Fibroblast of lung (primary cell): ENCODE measurements at regions not wholly inside any gene's neighbourhood (a gene's known extent, or its start where the extent isn't known, plus 50 kb on each side); places are given as distances from the start of the nearest gene placed in this dataset.

Experiments
- DNase-seq, 2 donors: peaks; one replicate each; pipeline versions ENCODE4 v3.0.0 to v3.0.0-alpha.2; 2010; ENCODE audit warnings: low read depth in 2 of 2
- H2AFZ ChIP-seq: 2 replicates; pipeline ENCODE4 v1.5.1; 2012; ENCODE audit warnings: low read length, control low read depth, inconsistent platforms
- H3K27ac ChIP-seq: 2 replicates; pipeline ENCODE4 v1.5.1; 2011; ENCODE audit warnings: low read length, control low read depth; ENCODE audit not compliant: insufficient read depth
- H3K27me3 ChIP-seq: 2 replicates; pipeline ENCODE4 v1.5.1; 2011; ENCODE audit warnings: mild to moderate bottlenecking, low read length; ENCODE audit not compliant: control insufficient read depth, insufficient read depth
- H3K36me3 ChIP-seq: 2 replicates; pipeline ENCODE4 v1.5.1; 2011; ENCODE audit warnings: low read length; ENCODE audit not compliant: control insufficient read depth, insufficient read depth
- H3K4me1 ChIP-seq: 2 replicates; pipeline ENCODE4 v1.5.1; 2011; ENCODE audit warnings: low read length; ENCODE audit not compliant: control insufficient read depth, insufficient read depth; ENCODE audit errors: extremely low read depth
- H3K4me2 ChIP-seq: 2 replicates; pipeline ENCODE4 v1.5.1; 2011; ENCODE audit warnings: low read length, control low read depth; ENCODE audit not compliant: insufficient read depth; ENCODE audit errors: extremely low read depth
- H3K4me3 ChIP-seq, 4 experiments: fragments of 200-600 bp in 1 of 4; sonication (generic) in 1 of 4; replicated peaks in 1 of 4; 2 replicates each; pipeline ENCODE4 v1.5.1; 2011 to 2016; ENCODE audit warnings: low read length in 4 of 4, low read depth in 3 of 4, mild to moderate bottlenecking in 3 of 4, control low read depth in 2 of 4, inconsistent platforms in 1 of 4, mixed read lengths in 1 of 4; ENCODE audit not compliant: insufficient read depth in 1 of 4; ENCODE audit errors: control extremely low read depth in 1 of 4
- H3K79me2 ChIP-seq: 2 replicates; pipeline ENCODE4 v1.5.1; 2012; ENCODE audit warnings: mild to moderate bottlenecking, low read length, inconsistent platforms; ENCODE audit not compliant: control insufficient read depth, insufficient read depth
- H3K9ac ChIP-seq: 2 replicates; pipeline ENCODE4 v1.5.1; 2011; ENCODE audit warnings: mild to moderate bottlenecking, low read length, control low read depth; ENCODE audit not compliant: insufficient read depth
- H3K9me3 ChIP-seq: 2 replicates; pipeline ENCODE4 v1.5.1; 2012; ENCODE audit warnings: low read depth, low read length; ENCODE audit not compliant: control insufficient read depth, insufficient read depth
- H4K20me1 ChIP-seq: 2 replicates; pipeline ENCODE4 v1.5.1; 2011; ENCODE audit warnings: low read length; ENCODE audit not compliant: control insufficient read depth, insufficient read depth; ENCODE audit errors: extremely low read depth
- EZH2 ChIP-seq: IDR thresholded peaks from 2 replicates; pipeline ENCODE4 v1.5.1; 2012; ENCODE audit warnings: low read length, control low read depth, mild to moderate bottlenecking; ENCODE audit errors: missing control alignments
- TF ChIP-seq, protein P1 (sequence below), 2 donors: IDR thresholded peaks in 1 of 2; conservative IDR thresholded peaks in 1 of 2; 1 replicate in 1 of 2; 2 replicates in 1 of 2; pipeline ENCODE4 v1.5.1; 2011 to 2012; ENCODE audit warnings: low read length in 2 of 2, control low read depth in 1 of 2, inconsistent platforms in 1 of 2, low read depth in 1 of 2, mild to moderate bottlenecking in 1 of 2

DNA sequence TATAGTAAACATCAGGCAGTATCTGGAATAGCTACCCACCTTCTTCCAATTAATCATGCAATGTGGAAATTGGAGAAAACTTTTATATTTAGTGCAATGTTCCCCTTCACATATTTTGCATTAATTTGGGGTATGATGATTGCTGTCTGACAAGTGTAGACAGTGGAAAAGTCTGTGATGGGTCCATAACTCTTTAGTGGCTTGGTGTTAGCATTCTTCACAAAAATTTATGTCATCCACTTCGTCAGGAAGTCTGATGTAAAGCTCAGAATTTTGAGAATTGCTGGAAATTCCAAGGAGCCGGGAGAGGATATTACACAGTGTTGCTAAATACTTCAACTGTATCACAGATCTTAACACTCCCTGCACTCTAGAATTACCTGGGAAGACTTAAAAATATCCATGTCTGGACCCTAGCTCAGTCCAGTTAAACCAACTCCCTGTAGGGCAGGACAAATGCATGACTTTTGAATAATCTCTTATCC is 549.7 kb upstream of the PLXNA2 start:
- no peaks in the 10 kb centered on the region for H3K36me3 ChIP-seq
- H3K27ac ChIP-seq, result no peak overlapping the region
- DNase-seq, result no peak

DNA sequence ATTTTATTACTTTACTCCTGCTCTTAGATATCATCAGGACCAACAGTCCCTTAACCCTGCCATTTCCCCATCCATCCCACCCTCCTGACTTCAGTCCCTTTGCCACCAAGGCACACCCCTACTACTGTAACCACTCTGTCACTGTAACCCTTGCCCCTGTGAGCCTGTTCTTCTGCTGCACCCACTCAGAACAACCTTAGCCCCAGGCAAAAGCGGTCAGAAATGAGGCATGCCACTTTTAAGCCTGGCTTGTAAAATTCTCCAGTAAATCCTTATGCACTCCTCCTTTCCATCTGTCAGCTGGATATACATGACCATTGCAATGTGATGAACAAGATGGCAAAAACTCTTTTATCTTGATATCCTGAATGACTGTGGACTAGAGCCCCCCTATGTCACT is 555.0 kb upstream of the PLXNA2 start:
- Histone ChIP-seq H4K20me1 (no peaks in the 10 kb centered on the region), H3K79me2 (no peaks in the 10 kb centered on the region), H3K27ac (no peak overlapping the region), H3K9ac (no peak overlapping the region), H3K4me2 (no peak overlapping the region), H3K4me3 (no peak overlapping the region), H3K4me1 (no peaks in the 10 kb centered on the region), H3K36me3 (no peaks in the 10 kb centered on the region), H3K27me3 (no peaks in the 10 kb centered on the region), H3K9me3 (no peaks in the 10 kb centered on the region), H2AFZ (no peak overlapping the region)
- no peak for DNase-seq
- TF ChIP-seq, protein P1, sequence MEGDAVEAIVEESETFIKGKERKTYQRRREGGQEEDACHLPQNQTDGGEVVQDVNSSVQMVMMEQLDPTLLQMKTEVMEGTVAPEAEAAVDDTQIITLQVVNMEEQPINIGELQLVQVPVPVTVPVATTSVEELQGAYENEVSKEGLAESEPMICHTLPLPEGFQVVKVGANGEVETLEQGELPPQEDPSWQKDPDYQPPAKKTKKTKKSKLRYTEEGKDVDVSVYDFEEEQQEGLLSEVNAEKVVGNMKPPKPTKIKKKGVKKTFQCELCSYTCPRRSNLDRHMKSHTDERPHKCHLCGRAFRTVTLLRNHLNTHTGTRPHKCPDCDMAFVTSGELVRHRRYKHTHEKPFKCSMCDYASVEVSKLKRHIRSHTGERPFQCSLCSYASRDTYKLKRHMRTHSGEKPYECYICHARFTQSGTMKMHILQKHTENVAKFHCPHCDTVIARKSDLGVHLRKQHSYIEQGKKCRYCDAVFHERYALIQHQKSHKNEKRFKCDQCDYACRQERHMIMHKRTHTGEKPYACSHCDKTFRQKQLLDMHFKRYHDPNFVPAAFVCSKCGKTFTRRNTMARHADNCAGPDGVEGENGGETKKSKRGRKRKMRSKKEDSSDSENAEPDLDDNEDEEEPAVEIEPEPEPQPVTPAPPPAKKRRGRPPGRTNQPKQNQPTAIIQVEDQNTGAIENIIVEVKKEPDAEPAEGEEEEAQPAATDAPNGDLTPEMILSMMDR (conservative IDR thresholded peaks at IDR 0.05 in 1 of 2, IDR thresholded peaks at IDR 0.05 in 1 of 2; ENCODE audit: low read depth in 1 of 2, low read length in 2 of 2), result no peak
- no peak for TF ChIP-seq EZH2

More for the DNA sequence above, 549.7 kb upstream of the PLXNA2 start:
- Histone ChIP-seq H3K4me2 (no peak overlapping the region), H3K4me3 (no peak overlapping the region), H3K4me1 (no peaks in the 10 kb centered on the region), H3K9me3 (no peaks in the 10 kb centered on the region), H2AFZ (no peak overlapping the region), H3K9ac (no peak overlapping the region), H3K27me3 (no peaks in the 10 kb centered on the region), H3K79me2 (no peaks in the 10 kb centered on the region), H4K20me1 (no peaks in the 10 kb centered on the region)
- TF ChIP-seq, protein P1 (conservative IDR thresholded peaks at IDR 0.05 in 1 of 2, IDR thresholded peaks at IDR 0.05 in 1 of 2; ENCODE audit: low read depth in 1 of 2, low read length in 2 of 2), result no peak
- TF ChIP-seq EZH2, result no peak

DNA sequence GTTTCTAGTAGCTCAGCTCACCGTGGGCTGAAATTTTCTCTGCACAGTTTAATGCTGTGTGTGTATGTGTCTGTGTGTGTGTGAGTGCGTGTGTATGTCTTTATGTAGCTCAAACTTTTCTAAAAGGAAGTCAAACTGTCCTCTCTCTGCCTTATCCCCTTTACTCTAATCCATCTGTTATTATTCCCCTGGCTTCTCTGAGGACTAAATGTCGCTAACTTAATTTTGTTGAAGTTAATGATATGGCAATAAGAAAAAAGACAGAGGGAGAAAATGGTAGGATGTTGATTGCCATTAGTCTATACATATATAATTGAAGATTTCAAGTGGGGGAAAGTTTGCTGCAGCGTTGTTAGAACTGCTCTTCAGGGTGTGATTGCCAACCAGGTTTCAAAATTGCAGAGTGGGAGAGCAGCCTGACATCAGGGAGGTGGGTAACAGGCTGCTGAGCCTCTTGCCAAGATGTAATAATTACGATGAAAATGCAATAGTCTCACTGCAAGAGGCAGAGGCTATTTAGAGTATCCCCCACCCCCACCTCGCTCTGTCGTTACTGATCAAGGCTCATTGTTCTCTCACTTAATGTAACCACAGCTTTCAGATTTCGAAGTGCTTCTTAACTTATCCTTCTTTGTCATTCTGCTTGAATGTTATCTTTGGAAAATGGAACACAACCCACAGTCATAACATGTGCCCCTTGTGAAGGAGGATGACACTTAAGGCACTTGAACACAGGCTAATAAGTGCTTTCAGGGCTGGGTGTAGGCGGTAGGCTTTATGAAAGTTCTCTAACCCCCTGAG is 559.0 kb upstream of the PLXNA2 start:
- H4K20me1 ChIP-seq, result no peaks in the 10 kb centered on the region
- H2AFZ ChIP-seq, result no peak overlapping the region
- no peaks in the 10 kb centered on the region for H3K9me3 ChIP-seq
- no peak for DNase-seq
- TF ChIP-seq, protein P1 (conservative IDR thresholded peaks at IDR 0.05 in 1 of 2, IDR thresholded peaks at IDR 0.05 in 1 of 2; ENCODE audit: low read depth in 1 of 2, low read length in 2 of 2), result no peak
- no peak for TF ChIP-seq EZH2
- no peaks in the 10 kb centered on the region for H3K4me1 ChIP-seq
- H3K27ac ChIP-seq, result no peak overlapping the region
- H3K27me3 ChIP-seq, result no peaks in the 10 kb centered on the region
- no peak overlapping the region for H3K4me2 ChIP-seq
- H3K79me2 ChIP-seq, result no peaks in the 10 kb centered on the region
- H3K36me3 ChIP-seq, result no peaks in the 10 kb centered on the region
- H3K4me3 ChIP-seq, result no peak overlapping the region
- no peak overlapping the region for H3K9ac ChIP-seq
